Adrenal gland (tissue), 5 donors: ENCODE measurements at regions not wholly inside any gene's neighbourhood (a gene's known extent, or its start where the extent isn't known, plus 50 kb on each side); places are given as distances from the start of the nearest gene placed in this dataset.

Source experiments
- POLR2A ChIP-seq, 2 donors: fragments of 450-650 bp; IDR thresholded peaks; one replicate each; pipeline ENCODE4 v1.6.1; 2017; ENCODE audit warnings: antibody characterized with exemption in 2 of 2, mild to moderate bottlenecking in 2 of 2, moderate library complexity in 1 of 2
- TF ChIP-seq, protein P1 (sequence below), 6 experiments: fragments of 450-650 bp in 4 of 6; fragments of 200-600 bp in 2 of 6; sonication (generic) in 1 of 6; IDR thresholded peaks; 1 replicate in 5 of 6; 2 replicates in 1 of 6; pipeline versions ENCODE4 v1.5.1 to v1.8.0; 2016 to 2021; ENCODE audit warnings: antibody characterized with exemption in 6 of 6, mild to moderate bottlenecking in 2 of 6, moderate library complexity in 1 of 6
- donor health status: DM: no; HTN: no; CAD: no.

DNA sequence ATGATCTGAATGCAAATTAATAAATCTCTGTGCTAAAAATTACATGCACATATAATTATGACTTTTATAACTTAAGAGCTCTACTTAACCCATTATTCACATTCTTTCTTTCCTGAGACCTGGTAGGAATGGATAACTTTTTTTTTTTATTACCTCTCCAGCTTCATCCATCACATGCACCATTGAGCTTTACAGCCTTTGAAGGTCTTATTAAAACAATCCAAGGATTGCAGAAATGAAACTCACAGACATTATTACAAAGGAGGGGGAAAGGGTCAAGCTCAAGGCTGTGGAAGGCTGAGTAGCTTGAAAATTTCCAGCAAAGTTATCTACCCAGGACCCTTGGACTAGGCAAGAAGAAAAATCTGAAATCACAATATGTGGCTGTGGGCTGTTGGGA lies 202.5 kb upstream of the GRIP1 start:
- TF ChIP-seq, protein P1, sequence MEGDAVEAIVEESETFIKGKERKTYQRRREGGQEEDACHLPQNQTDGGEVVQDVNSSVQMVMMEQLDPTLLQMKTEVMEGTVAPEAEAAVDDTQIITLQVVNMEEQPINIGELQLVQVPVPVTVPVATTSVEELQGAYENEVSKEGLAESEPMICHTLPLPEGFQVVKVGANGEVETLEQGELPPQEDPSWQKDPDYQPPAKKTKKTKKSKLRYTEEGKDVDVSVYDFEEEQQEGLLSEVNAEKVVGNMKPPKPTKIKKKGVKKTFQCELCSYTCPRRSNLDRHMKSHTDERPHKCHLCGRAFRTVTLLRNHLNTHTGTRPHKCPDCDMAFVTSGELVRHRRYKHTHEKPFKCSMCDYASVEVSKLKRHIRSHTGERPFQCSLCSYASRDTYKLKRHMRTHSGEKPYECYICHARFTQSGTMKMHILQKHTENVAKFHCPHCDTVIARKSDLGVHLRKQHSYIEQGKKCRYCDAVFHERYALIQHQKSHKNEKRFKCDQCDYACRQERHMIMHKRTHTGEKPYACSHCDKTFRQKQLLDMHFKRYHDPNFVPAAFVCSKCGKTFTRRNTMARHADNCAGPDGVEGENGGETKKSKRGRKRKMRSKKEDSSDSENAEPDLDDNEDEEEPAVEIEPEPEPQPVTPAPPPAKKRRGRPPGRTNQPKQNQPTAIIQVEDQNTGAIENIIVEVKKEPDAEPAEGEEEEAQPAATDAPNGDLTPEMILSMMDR (IDR thresholded peaks at IDR 0.05): no peak
- no peak for TF ChIP-seq POLR2A (IDR thresholded peaks at IDR 0.05)
